H9 (cell line): ENCODE measurements at regions not wholly inside any gene's neighbourhood (a gene's known extent, or its start where the extent isn't known, plus 50 kb on each side); places are given as distances from the start of the nearest gene placed in this dataset.

Experiments used
- DNase-seq: peaks from one replicate; pipeline ENCODE4 v3.0.0-alpha.2; 2017
- H2AFZ ChIP-seq: one replicate; pipeline ENCODE4 v1.6.1; 2013; ENCODE audit warnings: mild to moderate bottlenecking, low read length, control low read depth, moderate library complexity
- H2AK5ac ChIP-seq: 2 replicates; pipeline ENCODE4 v1.6.1; 2013; ENCODE audit warnings: low read length, control low read depth, mixed read lengths; ENCODE audit not compliant: insufficient read length
- H2BK120ac ChIP-seq: one replicate; pipeline ENCODE4 v1.6.1; 2013; ENCODE audit warnings: low read depth, mild to moderate bottlenecking, low read length, control low read depth, inconsistent platforms; ENCODE audit not compliant: poor library complexity, severe bottlenecking
- H2BK12ac ChIP-seq: 2 replicates; pipeline ENCODE4 v1.6.1; 2013; ENCODE audit warnings: low read length, control low read depth, mixed read lengths, low read depth; ENCODE audit not compliant: insufficient read length
- H2BK15ac ChIP-seq: 2 replicates; pipeline ENCODE4 v1.6.1; 2013; ENCODE audit warnings: low read depth, low read length, control low read depth
- H2BK20ac ChIP-seq: one replicate; pipeline ENCODE4 v1.6.1; 2013; ENCODE audit warnings: low read depth, mild to moderate bottlenecking, low read length, control low read depth, inconsistent platforms; ENCODE audit not compliant: poor library complexity, severe bottlenecking
- H2BK5ac ChIP-seq: 2 replicates; pipeline ENCODE4 v1.6.1; 2013; ENCODE audit warnings: low read length, control low read depth, mixed read lengths; ENCODE audit not compliant: insufficient read length
- H3K14ac ChIP-seq: 2 replicates; pipeline ENCODE4 v1.6.1; 2013; ENCODE audit warnings: low read length, control low read depth; ENCODE audit not compliant: insufficient read depth
- H3K18ac ChIP-seq: 2 replicates; pipeline ENCODE4 v1.6.1; 2013; ENCODE audit warnings: low read depth, mild to moderate bottlenecking, mixed read lengths, low read length, control low read depth; ENCODE audit not compliant: insufficient read length
- H3K23ac ChIP-seq: 2 replicates; pipeline ENCODE4 v1.6.1; 2013; ENCODE audit warnings: low read length, control low read depth, mixed read lengths, low read depth; ENCODE audit not compliant: insufficient read length
- H3K23me2 ChIP-seq: 2 replicates; pipeline ENCODE4 v1.6.1; 2013; ENCODE audit warnings: low read depth, mild to moderate bottlenecking, mixed read lengths, low read length, control low read depth; ENCODE audit not compliant: insufficient read length, poor library complexity, severe bottlenecking
- H3K27ac ChIP-seq: 2 replicates; pipeline ENCODE4 v1.5.1; 2013; ENCODE audit warnings: low read length, control low read depth, mixed read lengths, low read depth; ENCODE audit not compliant: insufficient read length
- H3K27me3 ChIP-seq: 2 replicates; pipeline ENCODE4 v1.6.1; 2013; ENCODE audit warnings: low read length, control low read depth, inconsistent platforms; ENCODE audit not compliant: insufficient read depth
- H3K4ac ChIP-seq: 2 replicates; pipeline ENCODE4 v1.6.1; 2013; ENCODE audit warnings: low read depth, mild to moderate bottlenecking, control low read depth, inconsistent platforms, low read length, moderate library complexity
- H3K4me1 ChIP-seq: 2 replicates; pipeline ENCODE4 v1.6.1; 2013; ENCODE audit warnings: low read length, control low read depth, inconsistent platforms; ENCODE audit not compliant: insufficient read depth
- H3K4me2 ChIP-seq: 2 replicates; pipeline ENCODE4 v1.6.1; 2013; ENCODE audit warnings: low read length, control low read depth, mixed read lengths; ENCODE audit not compliant: insufficient read length, insufficient read depth
- H3K56ac ChIP-seq: 2 replicates; pipeline ENCODE4 v1.6.1; 2013; ENCODE audit warnings: low read depth, mild to moderate bottlenecking, mixed read lengths, low read length, control low read depth; ENCODE audit not compliant: insufficient read length
- H3K79me1 ChIP-seq: 2 replicates; pipeline ENCODE4 v1.6.1; 2013; ENCODE audit warnings: low read depth, mild to moderate bottlenecking, moderate library complexity, low read length, control low read depth, inconsistent platforms; ENCODE audit not compliant: insufficient read depth, poor library complexity, severe bottlenecking
- H3K79me2 ChIP-seq: 2 replicates; pipeline ENCODE4 v1.6.1; 2013; ENCODE audit warnings: low read length, control low read depth, inconsistent platforms; ENCODE audit not compliant: insufficient read depth
- H3K9ac ChIP-seq: 2 replicates; pipeline ENCODE4 v1.6.1; 2013; ENCODE audit warnings: low read length, control low read depth, mixed read lengths; ENCODE audit not compliant: insufficient read length; ENCODE audit errors: extremely low read depth
- H3K9me3 ChIP-seq: one replicate; pipeline ENCODE4 v1.6.1; 2013; ENCODE audit warnings: low read depth, low read length, inconsistent platforms; ENCODE audit not compliant: control insufficient read depth
- H3T11ph ChIP-seq: one replicate; pipeline ENCODE4 v1.6.1; 2013; ENCODE audit warnings: mild to moderate bottlenecking, low read length, control low read depth, inconsistent platforms
- H4K20me1 ChIP-seq: one replicate; pipeline ENCODE4 v1.6.1; 2013; ENCODE audit not compliant: control insufficient read depth, insufficient read length, insufficient read depth
- H4K5ac ChIP-seq: 2 replicates; pipeline ENCODE4 v1.6.1; 2013; ENCODE audit warnings: low read depth, mild to moderate bottlenecking, mixed read lengths, low read length, control low read depth; ENCODE audit not compliant: insufficient read length
- H4K8ac ChIP-seq: replicated peaks from 2 replicates; pipeline ENCODE4 v1.6.1; 2013; ENCODE audit warnings: low read length, control low read depth, mixed read lengths, low read depth; ENCODE audit not compliant: insufficient read length
- H4K91ac ChIP-seq: 2 replicates; pipeline ENCODE4 v1.6.1; 2013; ENCODE audit warnings: low read depth, mild to moderate bottlenecking, moderate library complexity, mixed read lengths, low read length, control low read depth; ENCODE audit not compliant: insufficient read length
- H3K27ac Mint-ChIP-seq, 3 experiments: 2 replicates in 2 of 3; 3 replicates in 1 of 3; pipeline ENCODE4 v1.8.0; 2020 to 2021; ENCODE audit warnings: mixed read lengths in 3 of 3, mild to moderate bottlenecking in 1 of 3, moderate library complexity in 1 of 3
- H3K27me3 Mint-ChIP-seq: 2 replicates; pipeline ENCODE4 v1.8.0; 2021; ENCODE audit warnings: low read depth, mild to moderate bottlenecking, moderate library complexity, mixed read lengths
- H3K36me3 Mint-ChIP-seq, 3 experiments: 2 replicates in 2 of 3; 3 replicates in 1 of 3; pipeline ENCODE4 v1.8.0; 2020 to 2021; ENCODE audit warnings: low read depth in 3 of 3, mixed read lengths in 3 of 3; ENCODE audit not compliant: insufficient read depth in 1 of 3
- H3K4me1 Mint-ChIP-seq, 2 experiments: 2 replicates each; pipeline ENCODE4 v1.8.0; 2020; ENCODE audit warnings: mixed read lengths in 2 of 2
- H3K4me3 Mint-ChIP-seq, 2 experiments: 2 replicates in 1 of 2; 3 replicates in 1 of 2; pipeline ENCODE4 v1.8.0; 2020 to 2021; ENCODE audit warnings: mild to moderate bottlenecking in 2 of 2, mixed read lengths in 2 of 2, moderate library complexity in 1 of 2
- H3K9me3 Mint-ChIP-seq, 2 experiments: 2 replicates in 1 of 2; 3 replicates in 1 of 2; pipeline ENCODE4 v1.8.0; 2020; ENCODE audit warnings: mild to moderate bottlenecking in 2 of 2, mixed read lengths in 2 of 2, moderate library complexity in 1 of 2
- WGBS: extraction: QIAGEN DNeasy Blood & Tissue Kit; methylation state at CpG from one replicate; pipeline ENCODE4 v1.1.7; 2013; ENCODE audit warnings: missing lambda C conversion rate, low lambda C conversion rate, mixed read lengths; ENCODE audit not compliant: insufficient read length; ENCODE audit errors: extremely low coverage; 5-methylcytosine and 5-hydroxymethylcytosine counted together
- TF ChIP-seq, protein P1 (sequence below): fragments of 200-600 bp; sonication (generic); conservative IDR thresholded peaks from 3 replicates; pipeline ENCODE4 v1.8.0; 2021; ENCODE audit warnings: antibody characterized with exemption, mild to moderate bottlenecking

DNA sequence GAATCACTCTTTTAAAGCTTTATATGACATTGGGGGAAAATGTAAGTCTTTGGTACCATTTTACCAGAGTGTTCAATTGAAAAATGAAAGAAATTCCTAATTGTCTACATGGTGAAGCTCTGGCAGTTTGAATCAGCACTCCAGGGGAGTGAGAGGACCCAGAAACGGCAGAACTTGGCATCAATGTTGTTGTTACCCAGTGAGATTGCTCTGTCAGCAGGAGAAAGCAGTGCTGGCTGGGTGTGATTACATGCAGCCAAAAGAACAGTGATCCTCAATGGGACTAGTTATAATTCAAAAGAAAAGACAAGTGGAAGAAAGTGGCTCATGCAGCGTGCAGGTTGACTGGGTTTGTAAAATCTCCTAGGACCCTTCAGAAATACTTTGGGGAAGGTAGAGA lies 206.4 kb downstream of the PTPRC start:
- TF ChIP-seq, protein P1, sequence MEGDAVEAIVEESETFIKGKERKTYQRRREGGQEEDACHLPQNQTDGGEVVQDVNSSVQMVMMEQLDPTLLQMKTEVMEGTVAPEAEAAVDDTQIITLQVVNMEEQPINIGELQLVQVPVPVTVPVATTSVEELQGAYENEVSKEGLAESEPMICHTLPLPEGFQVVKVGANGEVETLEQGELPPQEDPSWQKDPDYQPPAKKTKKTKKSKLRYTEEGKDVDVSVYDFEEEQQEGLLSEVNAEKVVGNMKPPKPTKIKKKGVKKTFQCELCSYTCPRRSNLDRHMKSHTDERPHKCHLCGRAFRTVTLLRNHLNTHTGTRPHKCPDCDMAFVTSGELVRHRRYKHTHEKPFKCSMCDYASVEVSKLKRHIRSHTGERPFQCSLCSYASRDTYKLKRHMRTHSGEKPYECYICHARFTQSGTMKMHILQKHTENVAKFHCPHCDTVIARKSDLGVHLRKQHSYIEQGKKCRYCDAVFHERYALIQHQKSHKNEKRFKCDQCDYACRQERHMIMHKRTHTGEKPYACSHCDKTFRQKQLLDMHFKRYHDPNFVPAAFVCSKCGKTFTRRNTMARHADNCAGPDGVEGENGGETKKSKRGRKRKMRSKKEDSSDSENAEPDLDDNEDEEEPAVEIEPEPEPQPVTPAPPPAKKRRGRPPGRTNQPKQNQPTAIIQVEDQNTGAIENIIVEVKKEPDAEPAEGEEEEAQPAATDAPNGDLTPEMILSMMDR = no peak
- no peak overlapping the region for H2BK15ac ChIP-seq
- no peak overlapping the region for H4K91ac ChIP-seq
- H3K23ac ChIP-seq = no peak overlapping the region
- no peaks in the 10 kb centered on the region for H3K4me1 Mint-ChIP-seq
- no peaks in the 10 kb centered on the region for H3K23me2 ChIP-seq
- no peak overlapping the region for H3K56ac ChIP-seq
- DNase-seq = no peak
- H2BK20ac ChIP-seq = no peak overlapping the region
- no peak overlapping the region for H4K5ac ChIP-seq
- H2BK120ac ChIP-seq = no peak overlapping the region
- H3K4me2 ChIP-seq = no peak overlapping the region
- H3K79me1 ChIP-seq = no peaks in the 10 kb centered on the region
- no peaks in the 10 kb centered on the region for H3K4me1 ChIP-seq
- no peak overlapping the region for H3K14ac ChIP-seq
- no peak overlapping the region for H2BK5ac ChIP-seq
- H4K8ac ChIP-seq = no peak overlapping the region
- H2AK5ac ChIP-seq = no peak overlapping the region
- no peaks in the 10 kb centered on the region for H3K36me3 Mint-ChIP-seq
- no peaks in the 10 kb centered on the region for H3K9me3 ChIP-seq
- H3K27ac ChIP-seq = no peak overlapping the region
- no peaks in the 10 kb centered on the region for H4K20me1 ChIP-seq
- no peak overlapping the region for H3K18ac ChIP-seq
- no CpG with 5 or more reads among the region's 2 CpGs for WGBS
- H3K4me3 Mint-ChIP-seq = no peak overlapping the region
- H3K27ac Mint-ChIP-seq = no peak overlapping the region
- H3K9ac ChIP-seq = no peak overlapping the region
- H3K27me3 ChIP-seq = no peaks in the 10 kb centered on the region
- no peak overlapping the region for H2BK12ac ChIP-seq
- no peak overlapping the region for H3K4ac ChIP-seq
- H3K9me3 Mint-ChIP-seq = no peaks in the 10 kb centered on the region; a peak in 1 of 5 replicates
- H3T11ph ChIP-seq = no peak overlapping the region
- no peaks in the 10 kb centered on the region for H3K27me3 Mint-ChIP-seq
- H2AFZ ChIP-seq = no peak overlapping the region
- H3K79me2 ChIP-seq = no peaks in the 10 kb centered on the region
